IMR-90 (cell line): ENCODE measurements at regions not wholly inside any gene's neighbourhood (a gene's known extent, or its start where the extent isn't known, plus 50 kb on each side); places are given as distances from the start of the nearest gene placed in this dataset.

ENCODE experiments used
- CTCF ChIP-seq: conservative IDR thresholded peaks from 2 replicates; pipeline ENCODE4 v1.5.1; 2012; ENCODE audit warnings: mild to moderate bottlenecking, low read depth, low read length, improper control_type of control experiment
- MAFK ChIP-seq: IDR thresholded peaks from 2 replicates; pipeline ENCODE4 v1.6.1; 2012; ENCODE audit warnings: low read depth, low read length, improper control_type of control experiment
- MXI1 ChIP-seq: IDR thresholded peaks from 2 replicates; pipeline ENCODE4 v1.6.1; 2012; ENCODE audit warnings: low read depth, mild to moderate bottlenecking, low read length, moderate library complexity, borderline replicate concordance
- POLR2A ChIP-seq: IDR thresholded peaks from 2 replicates; pipeline ENCODE4 v1.6.1; 2012; ENCODE audit warnings: mild to moderate bottlenecking, low read depth, low read length
- RAD21 ChIP-seq: IDR thresholded peaks from 2 replicates; pipeline ENCODE4 v1.6.1; 2012; ENCODE audit warnings: low read length, improper control_type of control experiment
- TF ChIP-seq, protein P1 (sequence below): fragments of 150-350 bp; IDR thresholded peaks from 2 replicates; pipeline ENCODE4 v1.6.1; 2017; ENCODE audit warnings: mild to moderate bottlenecking, antibody characterized with exemption, low read length, low read depth
- TF ChIP-seq, protein P2 (sequence below): fragments of 150-350 bp; IDR thresholded peaks from 2 replicates; pipeline ENCODE4 v1.6.1; 2016; ENCODE audit warnings: low read depth, mild to moderate bottlenecking, low read length, moderate library complexity, borderline replicate concordance

DNA sequence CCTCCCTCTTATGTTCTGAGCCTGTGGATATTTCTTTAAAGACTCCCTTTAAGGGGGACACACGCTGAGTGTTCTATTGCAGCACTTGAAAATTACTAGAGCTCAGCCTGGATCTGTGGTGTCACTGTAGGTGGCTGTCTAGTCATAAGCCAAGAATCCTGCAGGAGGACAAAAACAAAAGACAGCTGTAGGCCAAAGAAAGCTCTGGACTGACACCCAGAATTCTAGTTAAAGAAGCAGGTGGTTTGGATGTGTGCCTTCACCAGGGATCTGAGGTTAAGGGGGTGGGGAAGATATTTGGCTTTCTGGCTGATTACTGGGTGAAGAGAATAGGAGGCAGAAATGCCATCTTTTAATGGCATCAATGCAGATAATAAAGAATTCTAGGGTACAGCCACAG lies 842.5 kb upstream of the NXPH2 start:
- TF ChIP-seq, protein P1, sequence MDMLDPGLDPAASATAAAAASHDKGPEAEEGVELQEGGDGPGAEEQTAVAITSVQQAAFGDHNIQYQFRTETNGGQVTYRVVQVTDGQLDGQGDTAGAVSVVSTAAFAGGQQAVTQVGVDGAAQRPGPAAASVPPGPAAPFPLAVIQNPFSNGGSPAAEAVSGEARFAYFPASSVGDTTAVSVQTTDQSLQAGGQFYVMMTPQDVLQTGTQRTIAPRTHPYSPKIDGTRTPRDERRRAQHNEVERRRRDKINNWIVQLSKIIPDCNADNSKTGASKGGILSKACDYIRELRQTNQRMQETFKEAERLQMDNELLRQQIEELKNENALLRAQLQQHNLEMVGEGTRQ, result no peak
- TF ChIP-seq POLR2A, result no peak
- no peak for TF ChIP-seq RAD21
- no peak for TF ChIP-seq CTCF
- no peak for TF ChIP-seq MXI1
- no peak for TF ChIP-seq MAFK
- TF ChIP-seq, protein P2, sequence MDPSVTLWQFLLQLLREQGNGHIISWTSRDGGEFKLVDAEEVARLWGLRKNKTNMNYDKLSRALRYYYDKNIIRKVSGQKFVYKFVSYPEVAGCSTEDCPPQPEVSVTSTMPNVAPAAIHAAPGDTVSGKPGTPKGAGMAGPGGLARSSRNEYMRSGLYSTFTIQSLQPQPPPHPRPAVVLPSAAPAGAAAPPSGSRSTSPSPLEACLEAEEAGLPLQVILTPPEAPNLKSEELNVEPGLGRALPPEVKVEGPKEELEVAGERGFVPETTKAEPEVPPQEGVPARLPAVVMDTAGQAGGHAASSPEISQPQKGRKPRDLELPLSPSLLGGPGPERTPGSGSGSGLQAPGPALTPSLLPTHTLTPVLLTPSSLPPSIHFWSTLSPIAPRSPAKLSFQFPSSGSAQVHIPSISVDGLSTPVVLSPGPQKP, result no peak
